ENCODE measurements at regions not wholly inside any gene's neighbourhood (a gene's known extent, or its start where the extent isn't known, plus 50 kb on each side); places are given as distances from the start of the nearest gene placed in this dataset.
A peak's percentile ranks its signal among the peaks of the same experiment; 100 is the strongest.

DNA sequence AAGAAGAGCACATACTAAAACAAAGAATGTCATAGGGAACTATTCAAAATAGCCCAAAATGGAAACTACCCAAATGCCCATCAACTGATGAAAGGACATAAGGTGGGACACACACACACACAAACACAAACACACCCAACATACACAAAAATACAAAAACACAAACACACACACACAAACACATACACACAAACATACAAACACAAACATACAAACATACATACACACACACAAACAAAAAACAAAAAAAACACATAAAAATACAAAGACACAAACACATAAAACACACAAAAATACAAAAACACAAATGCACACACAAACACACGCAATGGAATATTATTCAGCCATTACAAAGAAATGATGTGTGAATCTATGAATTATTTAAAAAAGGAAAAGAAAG is 203.6 kb downstream of the ERMARD start:
- TF ChIP-seq, protein P1, sequence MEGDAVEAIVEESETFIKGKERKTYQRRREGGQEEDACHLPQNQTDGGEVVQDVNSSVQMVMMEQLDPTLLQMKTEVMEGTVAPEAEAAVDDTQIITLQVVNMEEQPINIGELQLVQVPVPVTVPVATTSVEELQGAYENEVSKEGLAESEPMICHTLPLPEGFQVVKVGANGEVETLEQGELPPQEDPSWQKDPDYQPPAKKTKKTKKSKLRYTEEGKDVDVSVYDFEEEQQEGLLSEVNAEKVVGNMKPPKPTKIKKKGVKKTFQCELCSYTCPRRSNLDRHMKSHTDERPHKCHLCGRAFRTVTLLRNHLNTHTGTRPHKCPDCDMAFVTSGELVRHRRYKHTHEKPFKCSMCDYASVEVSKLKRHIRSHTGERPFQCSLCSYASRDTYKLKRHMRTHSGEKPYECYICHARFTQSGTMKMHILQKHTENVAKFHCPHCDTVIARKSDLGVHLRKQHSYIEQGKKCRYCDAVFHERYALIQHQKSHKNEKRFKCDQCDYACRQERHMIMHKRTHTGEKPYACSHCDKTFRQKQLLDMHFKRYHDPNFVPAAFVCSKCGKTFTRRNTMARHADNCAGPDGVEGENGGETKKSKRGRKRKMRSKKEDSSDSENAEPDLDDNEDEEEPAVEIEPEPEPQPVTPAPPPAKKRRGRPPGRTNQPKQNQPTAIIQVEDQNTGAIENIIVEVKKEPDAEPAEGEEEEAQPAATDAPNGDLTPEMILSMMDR (IDR thresholded peaks at IDR 0.05; ENCODE audit: low read depth, low read length) = no peak
- Histone ChIP-seq H3K4me3 (ENCODE audit: low read depth, low read length) (no peak overlapping the region), H3K27me3 (ENCODE audit: insufficient read depth, low read depth, severe bottlenecking) (no peaks in the 10 kb centered on the region), H3K9me3 (ENCODE audit: severe bottlenecking) (no peaks in the 10 kb centered on the region), H3K36me3 (no peaks in the 10 kb centered on the region), H3K27ac (no peak overlapping the region)
- DNase-seq = no peak

DNA sequence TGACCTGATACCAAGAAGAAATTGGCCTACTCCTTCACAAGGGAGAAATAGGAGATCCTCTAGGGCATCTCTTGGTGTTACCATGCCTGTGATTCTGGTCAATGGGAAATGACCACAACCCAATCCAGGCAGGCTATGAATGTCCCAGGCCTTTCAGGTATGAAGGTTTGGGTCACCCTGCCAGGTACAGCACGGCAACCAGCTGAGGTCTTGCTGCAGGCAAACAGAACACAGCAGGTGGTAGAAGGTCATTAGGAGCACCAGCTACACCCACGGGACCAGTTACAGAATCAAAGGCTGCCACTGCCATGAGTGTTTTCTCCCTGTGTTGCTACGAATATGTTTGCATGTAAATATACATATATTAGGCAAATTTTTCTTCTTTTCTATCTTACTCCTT is 202.3 kb downstream of the ERMARD start:
- Histone ChIP-seq H3K36me3 (no peaks in the 10 kb centered on the region), H3K27me3 (ENCODE audit: insufficient read depth, low read depth, severe bottlenecking) (no peaks in the 10 kb centered on the region), H3K4me3 (ENCODE audit: low read depth, low read length) (no peak overlapping the region), H3K9me3 (ENCODE audit: severe bottlenecking) (no peaks in the 10 kb centered on the region), H3K27ac (no peak overlapping the region)
- DNase-seq = no peak
- TF ChIP-seq, protein P1 (IDR thresholded peaks at IDR 0.05; ENCODE audit: low read depth, low read length) = no peak

DNA sequence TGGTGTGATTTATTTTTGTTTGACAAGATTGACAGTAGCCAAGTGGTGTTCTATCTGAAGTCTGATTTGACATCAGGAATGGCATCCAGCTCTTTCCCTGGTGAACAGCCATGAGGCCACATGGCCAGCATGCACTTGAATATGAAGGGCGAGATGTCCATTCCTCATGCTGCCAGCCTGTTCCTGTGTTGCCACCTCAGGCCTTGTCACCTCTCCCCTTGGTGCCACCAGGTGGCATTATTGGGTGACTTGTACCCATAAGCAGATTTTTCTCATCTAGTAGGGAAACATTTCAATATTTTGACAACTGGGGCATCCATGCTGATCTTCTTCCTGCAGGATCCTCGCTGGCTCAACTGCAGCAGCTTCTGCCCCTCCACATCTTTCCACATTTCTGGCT is 199.1 kb downstream of the ERMARD start:
- H3K27me3 ChIP-seq (ENCODE audit: insufficient read depth, low read depth, severe bottlenecking) = no peaks in the 10 kb centered on the region
- DNase-seq = no peak
- no peak overlapping the region for H3K4me3 ChIP-seq (ENCODE audit: low read depth, low read length)
- no peaks in the 10 kb centered on the region for H3K9me3 ChIP-seq (ENCODE audit: severe bottlenecking)
- TF ChIP-seq, protein P1 (IDR thresholded peaks at IDR 0.05; ENCODE audit: low read depth, low read length) = peak; percentile 43
- H3K36me3 ChIP-seq = no peaks in the 10 kb centered on the region
- H3K27ac ChIP-seq = no peak overlapping the region

DNA sequence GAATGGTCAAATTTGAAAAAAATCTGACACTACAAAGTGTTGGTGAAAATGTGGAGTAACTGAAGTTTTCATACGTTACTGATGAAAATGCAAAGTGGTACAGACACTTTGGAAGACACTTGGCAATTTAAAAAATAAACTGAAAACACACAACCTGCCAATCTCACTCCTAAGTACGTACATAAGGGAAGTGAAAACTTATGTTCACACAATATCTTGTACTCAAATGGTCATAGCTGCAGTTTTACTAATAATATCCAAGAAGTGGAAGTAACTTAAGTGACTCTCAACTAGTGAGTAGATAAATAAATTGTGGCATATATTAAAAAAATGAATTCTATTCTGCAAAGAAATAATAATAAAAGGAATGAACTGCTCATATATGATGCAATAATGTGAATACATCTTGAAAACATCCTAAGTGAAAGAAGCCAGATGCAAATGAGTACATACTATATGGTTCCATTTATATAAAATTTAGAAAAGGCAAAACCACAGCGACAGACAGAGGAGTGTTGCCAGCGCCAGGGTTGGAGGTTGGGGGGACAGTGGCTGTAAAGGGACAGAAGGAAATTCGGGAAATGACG is 198.2 kb downstream of the ERMARD start:
- no peak for DNase-seq
- H3K27ac ChIP-seq = no peak overlapping the region
- H3K4me3 ChIP-seq (ENCODE audit: low read depth, low read length) = no peak overlapping the region
- H3K9me3 ChIP-seq (ENCODE audit: severe bottlenecking) = no peaks in the 10 kb centered on the region
- H3K27me3 ChIP-seq (ENCODE audit: insufficient read depth, low read depth, severe bottlenecking) = no peaks in the 10 kb centered on the region
- no peaks in the 10 kb centered on the region for H3K36me3 ChIP-seq
- TF ChIP-seq, protein P1 (IDR thresholded peaks at IDR 0.05; ENCODE audit: low read depth, low read length) = no peak

DNA sequence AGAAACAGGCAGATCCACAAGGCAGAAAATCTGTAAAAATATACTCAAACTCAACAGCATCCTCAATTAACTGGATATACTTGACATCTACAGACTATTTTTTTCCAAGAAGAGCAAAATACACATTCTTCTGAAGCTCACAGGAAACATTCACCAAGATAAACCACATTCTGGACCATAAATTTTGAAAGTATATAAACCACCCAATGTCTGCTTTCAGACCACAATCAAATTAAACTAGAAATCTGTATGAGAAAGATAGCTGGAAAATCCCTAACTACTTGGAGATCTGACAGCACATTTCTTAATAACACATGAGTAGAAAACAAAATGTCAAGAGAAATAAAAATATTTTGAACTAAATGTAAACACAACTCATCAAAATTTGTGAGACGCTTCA is 195.5 kb downstream of the ERMARD start:
- Histone ChIP-seq H3K27ac (no peak overlapping the region), H3K27me3 (ENCODE audit: insufficient read depth, low read depth, severe bottlenecking) (no peaks in the 10 kb centered on the region), H3K9me3 (ENCODE audit: severe bottlenecking) (peaks cover 8% of the 10 kb centered on the region), H3K4me3 (ENCODE audit: low read depth, low read length) (no peak overlapping the region), H3K36me3 (no peaks in the 10 kb centered on the region)
- TF ChIP-seq, protein P1 (IDR thresholded peaks at IDR 0.05; ENCODE audit: low read depth, low read length) = no peak
- DNase-seq = no peak

DNA sequence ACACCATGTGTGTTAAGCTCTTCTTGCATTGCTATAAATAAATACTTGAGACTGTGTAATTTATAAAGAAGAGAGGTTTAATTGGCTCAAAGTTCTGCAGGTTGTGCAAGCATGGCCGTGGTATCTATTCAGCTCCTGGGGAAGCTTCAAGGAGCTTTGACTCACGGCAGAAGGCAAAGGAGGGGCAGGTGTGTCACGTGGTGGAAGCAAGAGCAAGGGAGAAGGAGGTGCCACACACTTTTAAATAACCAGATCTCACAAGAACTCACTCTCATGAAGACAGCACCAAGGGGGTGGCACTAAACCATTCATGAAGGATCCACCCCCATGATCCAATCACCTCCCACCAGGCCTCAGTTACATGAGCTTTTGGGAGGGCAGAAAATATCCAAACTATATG is 193.7 kb downstream of the ERMARD start:
- Histone ChIP-seq H3K36me3 (no peaks in the 10 kb centered on the region), H3K27me3 (ENCODE audit: insufficient read depth, low read depth, severe bottlenecking) (no peaks in the 10 kb centered on the region), H3K4me3 (ENCODE audit: low read depth, low read length) (no peak overlapping the region), H3K27ac (no peak overlapping the region), H3K9me3 (ENCODE audit: severe bottlenecking) (peaks cover 8% of the 10 kb centered on the region)
- TF ChIP-seq, protein P1 (IDR thresholded peaks at IDR 0.05; ENCODE audit: low read depth, low read length) = no peak
- no peak for DNase-seq
